ENCODE measurements at regions not wholly inside any gene's neighbourhood (a gene's known extent, or its start where the extent isn't known, plus 50 kb on each side); places are given as distances from the start of the nearest gene placed in this dataset.
A peak's percentile ranks its signal among the peaks of the same experiment; 100 is the strongest.
"Not testable (repeated sequence)": the region's sequence is repeated elsewhere in the genome, so short reads cannot be mapped to it uniquely, and the experiment has no call there.

DNA sequence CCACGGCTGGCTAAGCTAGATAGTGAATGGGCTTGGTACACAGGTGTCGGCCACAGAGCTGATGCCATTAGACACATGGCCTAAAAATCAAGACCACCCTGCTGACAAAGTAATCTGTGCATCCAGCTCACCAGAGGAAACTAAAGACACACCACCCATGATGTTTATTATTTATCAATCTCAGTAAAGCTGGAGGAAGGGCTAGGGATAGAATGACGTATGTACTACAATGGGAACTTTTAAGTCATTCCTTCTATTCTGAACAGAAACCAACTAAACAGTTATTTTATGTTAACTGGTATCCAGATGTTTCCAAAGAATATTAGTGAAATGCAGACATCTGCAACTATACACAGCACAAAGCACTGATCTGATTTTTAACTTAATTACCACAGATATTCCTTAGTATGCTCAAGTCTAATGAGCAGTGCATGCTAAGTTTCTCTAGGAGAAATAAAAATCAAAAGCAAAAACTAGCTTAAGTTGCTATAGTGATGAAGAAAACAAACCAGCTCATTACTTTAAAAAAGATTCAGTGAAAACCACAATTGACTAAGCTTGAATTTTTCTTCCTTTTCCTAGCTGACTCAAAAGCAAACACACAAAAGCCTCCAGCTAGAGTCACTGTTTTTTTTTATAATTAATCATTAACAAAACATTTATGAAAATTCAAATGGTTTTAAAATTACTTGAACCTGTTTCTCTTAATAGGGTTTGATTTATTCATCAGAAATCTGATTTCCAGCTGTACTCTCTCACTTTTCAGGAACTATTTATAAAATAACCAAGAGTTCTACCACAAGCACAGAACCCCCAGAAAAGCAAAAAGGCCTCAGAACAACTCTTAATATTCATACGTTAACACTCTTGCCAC, 129.0 kb upstream of the PTPN20 start:
- not testable (repeated sequence) for H3K27me3 ChIP-seq (ENCODE audit: control insufficient read depth, insufficient read depth, low read length); H3K9me3 ChIP-seq (ENCODE audit: control insufficient read depth, low read depth, low read length); H3K36me3 ChIP-seq (ENCODE audit: control insufficient read depth, low read depth, low read length); H3K9ac ChIP-seq (ENCODE audit: low read length); H3K4me3 ChIP-seq (ENCODE audit: low read length); H3K4me1 ChIP-seq (ENCODE audit: control insufficient read depth, low read depth, low read length); H3K27ac ChIP-seq (ENCODE audit: low read length)

GRCh38 chr10:46784665-46785064, 126.6 kb upstream of the PTPN20 start:
- not testable (repeated sequence) for H3K9me3 ChIP-seq (ENCODE audit: control insufficient read depth, low read depth, low read length); H3K9ac ChIP-seq (ENCODE audit: low read length); H3K27ac ChIP-seq (ENCODE audit: low read length); H3K27me3 ChIP-seq (ENCODE audit: control insufficient read depth, insufficient read depth, low read length); H3K4me1 ChIP-seq (ENCODE audit: control insufficient read depth, low read depth, low read length); H3K4me3 ChIP-seq (ENCODE audit: low read length); H3K36me3 ChIP-seq (ENCODE audit: control insufficient read depth, low read depth, low read length)

- not testable (repeated sequence) for H3K27me3 ChIP-seq (ENCODE audit: control insufficient read depth, insufficient read depth, low read length); H3K36me3 ChIP-seq (ENCODE audit: control insufficient read depth, low read depth, low read length); H3K27ac ChIP-seq (ENCODE audit: low read length); H3K4me1 ChIP-seq (ENCODE audit: control insufficient read depth, low read depth, low read length); H3K9me3 ChIP-seq (ENCODE audit: control insufficient read depth, low read depth, low read length)
- Histone ChIP-seq H3K4me3 (ENCODE audit: low read length) (peak overlapping the region; percentile 59), H3K9ac (ENCODE audit: low read length) (peak overlapping the region; percentile 69)
Measured at GRCh38 chr10:46786125-46786517, 125.1 kb upstream of the PTPN20 start.

GRCh38 chr10:46786518-46787320, 124.5 kb upstream of the PTPN20 start:
- H3K36me3 ChIP-seq (ENCODE audit: control insufficient read depth, low read depth, low read length); H3K9me3 ChIP-seq (ENCODE audit: control insufficient read depth, low read depth, low read length); H3K4me1 ChIP-seq (ENCODE audit: control insufficient read depth, low read depth, low read length); H3K27me3 ChIP-seq (ENCODE audit: control insufficient read depth, insufficient read depth, low read length): not testable (repeated sequence)
- H3K4me3 ChIP-seq (ENCODE audit: low read length) = peak overlapping the region; percentile 59
- H3K27ac ChIP-seq (ENCODE audit: low read length) = peak overlapping the region; percentile 24
- H3K9ac ChIP-seq (ENCODE audit: low read length) = peak overlapping the region; percentile 69

GRCh38 chr10:46787321-46787615, 124.0 kb upstream of the PTPN20 start:
- no peaks in the 10 kb centered on the region for H3K36me3 ChIP-seq (ENCODE audit: control insufficient read depth, low read depth, low read length)
- no peaks in the 10 kb centered on the region for H3K27me3 ChIP-seq (ENCODE audit: control insufficient read depth, insufficient read depth, low read length)
- H3K9ac ChIP-seq (ENCODE audit: low read length) = peak overlapping the region; percentile 69
- no peaks in the 10 kb centered on the region for H3K4me1 ChIP-seq (ENCODE audit: control insufficient read depth, low read depth, low read length)
- peak overlapping the region; percentile 59 for H3K4me3 ChIP-seq (ENCODE audit: low read length)
- no peaks in the 10 kb centered on the region for H3K9me3 ChIP-seq (ENCODE audit: control insufficient read depth, low read depth, low read length)
- H3K27ac ChIP-seq (ENCODE audit: low read length) = no peak overlapping the region

DNA sequence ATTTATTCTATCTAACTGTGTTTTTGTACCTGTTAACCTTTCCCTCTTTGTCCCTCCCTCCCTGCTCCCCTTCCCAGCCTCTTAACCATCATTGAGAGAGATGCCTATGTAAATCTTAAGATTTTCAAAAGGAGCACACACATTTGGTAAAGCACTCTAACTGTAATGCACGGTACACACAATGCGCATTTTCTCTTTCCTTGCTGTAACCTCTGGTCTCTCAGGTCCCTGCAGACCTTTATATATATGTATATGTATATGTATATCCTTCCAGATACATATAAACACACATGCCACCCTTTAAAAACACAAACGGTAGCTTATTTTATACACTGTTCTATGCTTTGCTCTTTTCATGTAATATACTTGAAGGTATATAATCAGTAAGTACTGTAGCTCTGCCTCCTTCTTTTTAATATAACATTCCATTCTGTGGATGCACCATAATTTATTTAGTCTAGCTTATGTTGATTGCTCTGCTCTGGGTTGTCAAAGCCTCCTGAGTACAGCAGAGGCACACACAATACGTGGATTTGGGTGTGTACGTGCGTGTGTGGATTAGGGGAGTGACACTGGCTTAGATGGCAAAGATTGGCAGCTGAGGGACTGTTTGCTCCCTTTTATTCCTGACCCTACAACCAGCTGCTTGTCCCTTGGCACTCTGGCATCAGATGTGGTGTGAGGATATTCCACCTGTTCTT, 118.4 kb upstream of the PTPN20 start:
- not testable (repeated sequence) for H3K27ac ChIP-seq (ENCODE audit: low read length); H3K4me1 ChIP-seq (ENCODE audit: control insufficient read depth, low read depth, low read length); H3K4me3 ChIP-seq (ENCODE audit: low read length); H3K27me3 ChIP-seq (ENCODE audit: control insufficient read depth, insufficient read depth, low read length); H3K9me3 ChIP-seq (ENCODE audit: control insufficient read depth, low read depth, low read length); H3K9ac ChIP-seq (ENCODE audit: low read length); H3K36me3 ChIP-seq (ENCODE audit: control insufficient read depth, low read depth, low read length)

- H3K36me3 ChIP-seq (ENCODE audit: control insufficient read depth, low read depth, low read length); H3K9me3 ChIP-seq (ENCODE audit: control insufficient read depth, low read depth, low read length); H3K4me1 ChIP-seq (ENCODE audit: control insufficient read depth, low read depth, low read length); H3K27me3 ChIP-seq (ENCODE audit: control insufficient read depth, insufficient read depth, low read length); H3K9ac ChIP-seq (ENCODE audit: low read length); H3K4me3 ChIP-seq (ENCODE audit: low read length); H3K27ac ChIP-seq (ENCODE audit: low read length): not testable (repeated sequence)
Measured at GRCh38 chr10:46796351-46796750, 114.9 kb upstream of the PTPN20 start.

- not testable (repeated sequence) for H3K27me3 ChIP-seq (ENCODE audit: control insufficient read depth, insufficient read depth, low read length); H3K36me3 ChIP-seq (ENCODE audit: control insufficient read depth, low read depth, low read length); H3K4me3 ChIP-seq (ENCODE audit: low read length); H3K9me3 ChIP-seq (ENCODE audit: control insufficient read depth, low read depth, low read length); H3K9ac ChIP-seq (ENCODE audit: low read length); H3K4me1 ChIP-seq (ENCODE audit: control insufficient read depth, low read depth, low read length); H3K27ac ChIP-seq (ENCODE audit: low read length)
Measured at GRCh38 chr10:46802010-46802409, 109.2 kb upstream of the PTPN20 start.

GRCh38 chr10:46803082-46803481, 108.1 kb upstream of the PTPN20 start:
- not testable (repeated sequence) for H3K4me1 ChIP-seq (ENCODE audit: control insufficient read depth, low read depth, low read length); H3K4me3 ChIP-seq (ENCODE audit: low read length); H3K36me3 ChIP-seq (ENCODE audit: control insufficient read depth, low read depth, low read length); H3K9me3 ChIP-seq (ENCODE audit: control insufficient read depth, low read depth, low read length); H3K27me3 ChIP-seq (ENCODE audit: control insufficient read depth, insufficient read depth, low read length); H3K27ac ChIP-seq (ENCODE audit: low read length); H3K9ac ChIP-seq (ENCODE audit: low read length)

DNA sequence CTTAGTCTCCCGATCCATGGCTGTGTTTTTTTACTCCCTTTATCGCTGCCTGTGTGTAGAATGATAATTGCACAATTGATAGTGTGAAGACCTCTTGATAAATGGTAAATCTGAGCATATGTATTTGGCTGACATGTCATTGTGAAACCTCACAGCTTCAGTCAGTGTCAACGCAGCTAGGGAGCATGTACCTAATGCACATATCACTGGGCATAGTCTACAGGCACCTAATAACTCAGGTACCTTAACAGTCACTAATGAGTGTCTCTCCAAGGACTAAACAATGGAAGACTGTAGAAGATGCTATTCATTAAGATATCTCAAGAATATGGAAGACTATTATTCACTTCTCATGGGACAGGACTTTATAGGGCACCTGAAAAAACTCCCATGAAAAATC, 101.0 kb upstream of the PTPN20 start:
- H3K4me1 ChIP-seq (ENCODE audit: control insufficient read depth, low read depth, low read length); H3K27ac ChIP-seq (ENCODE audit: low read length); H3K9ac ChIP-seq (ENCODE audit: low read length); H3K4me3 ChIP-seq (ENCODE audit: low read length); H3K9me3 ChIP-seq (ENCODE audit: control insufficient read depth, low read depth, low read length); H3K27me3 ChIP-seq (ENCODE audit: control insufficient read depth, insufficient read depth, low read length); H3K36me3 ChIP-seq (ENCODE audit: control insufficient read depth, low read depth, low read length): not testable (repeated sequence)

DNA sequence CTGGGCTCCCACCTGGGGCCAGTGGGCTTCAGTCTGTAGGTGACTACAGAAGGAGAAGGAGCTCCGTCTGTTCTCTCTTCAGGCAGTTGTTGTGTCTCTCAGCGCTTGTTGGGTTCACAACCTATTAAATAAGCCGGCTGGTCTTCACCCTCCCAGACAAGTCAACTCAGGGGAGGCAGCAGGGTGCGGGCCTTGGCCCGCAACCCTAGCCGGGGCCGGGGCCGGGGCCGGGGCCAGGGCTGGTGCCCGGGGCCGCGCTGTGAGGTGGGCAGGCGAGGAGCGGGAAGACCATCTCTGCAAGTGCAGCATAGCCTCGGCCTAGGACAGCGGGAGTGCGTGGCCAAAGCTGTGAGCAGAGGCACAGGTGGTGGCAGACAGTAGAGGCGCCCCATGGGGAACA, 95.1 kb upstream of the PTPN20 start:
- not testable (repeated sequence) for H3K4me1 ChIP-seq (ENCODE audit: control insufficient read depth, low read depth, low read length); H3K36me3 ChIP-seq (ENCODE audit: control insufficient read depth, low read depth, low read length); H3K4me3 ChIP-seq (ENCODE audit: low read length); H3K27me3 ChIP-seq (ENCODE audit: control insufficient read depth, insufficient read depth, low read length); H3K9ac ChIP-seq (ENCODE audit: low read length); H3K9me3 ChIP-seq (ENCODE audit: control insufficient read depth, low read depth, low read length); H3K27ac ChIP-seq (ENCODE audit: low read length)

Measured in iPS-18a (cell line).